NCI-H748 treated with DMSO at 0.1 percent for 48 hours (cell line): ENCODE measurements at regions not wholly inside any gene's neighbourhood (a gene's known extent, or its start where the extent isn't known, plus 50 kb on each side); places are given as distances from the start of the nearest gene placed in this dataset.
"Not testable (repeated sequence)": the region's sequence is repeated elsewhere in the genome, so short reads cannot be mapped to it uniquely, and the experiment has no call there.

ENCODE experiments used
- DNase-seq: peaks from one replicate; lab custom pipeline; 2025; lab: John Stamatoyannopoulos, UW

DNA sequence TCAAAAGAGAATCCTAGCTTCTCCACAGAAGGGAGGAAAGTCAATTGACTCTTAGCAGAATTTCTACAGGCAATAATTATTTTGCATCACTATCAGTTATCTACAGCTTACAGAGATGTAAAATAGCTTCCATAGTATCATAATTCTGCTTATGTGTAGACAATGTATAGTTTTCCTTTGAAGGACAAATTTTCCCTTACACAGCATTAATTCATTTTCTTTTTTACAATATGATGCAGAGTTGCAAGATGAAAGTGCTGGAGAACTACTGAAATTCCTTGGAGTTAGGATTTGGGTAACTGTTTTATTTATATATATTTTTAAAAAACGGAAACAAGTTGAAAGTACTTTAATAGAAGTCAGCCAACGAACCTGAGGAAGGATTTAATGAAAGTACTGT is 111.0 kb upstream of the CPHXL start:
- DNase-seq: no peak

DNA sequence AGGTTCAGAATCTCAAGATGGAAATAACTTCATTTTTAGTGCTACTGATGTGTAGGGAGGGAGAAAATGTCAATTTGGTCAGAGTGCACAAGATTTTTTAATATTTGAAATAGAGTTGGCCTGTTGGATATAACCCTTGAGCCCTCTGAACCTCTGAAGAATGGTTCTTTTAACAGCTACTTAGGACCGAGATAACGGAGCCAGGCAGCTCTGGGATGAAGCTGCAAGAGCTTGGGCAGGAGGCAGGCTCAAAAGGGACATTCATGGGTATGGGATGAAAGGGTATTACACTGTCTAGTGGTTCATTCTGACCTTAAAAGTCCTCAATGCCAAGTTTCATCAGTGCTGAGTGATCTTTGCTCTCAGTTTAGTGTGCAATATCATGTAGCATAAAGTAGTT is 111.4 kb upstream of the CPHXL start:
- DNase-seq: no peak

DNA sequence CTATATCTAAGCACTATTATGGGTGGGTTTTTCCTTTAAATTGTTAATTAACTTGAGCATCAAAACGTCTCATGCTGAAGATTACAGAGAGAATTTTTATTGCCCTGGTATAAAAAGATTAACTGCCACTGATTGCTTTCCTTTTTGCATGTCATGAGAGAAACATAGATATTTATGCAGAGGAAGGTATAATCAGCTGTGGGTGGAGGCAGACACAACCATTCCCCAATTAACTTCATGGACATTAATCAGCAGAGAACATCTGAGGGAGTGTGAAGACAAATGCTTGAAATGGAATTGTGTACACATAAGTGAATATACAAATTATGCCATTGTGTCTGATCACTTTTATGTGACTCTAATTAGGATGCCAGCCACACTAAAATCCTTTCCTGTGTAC is 115.2 kb upstream of the CPHXL start:
- DNase-seq: no peak

DNA sequence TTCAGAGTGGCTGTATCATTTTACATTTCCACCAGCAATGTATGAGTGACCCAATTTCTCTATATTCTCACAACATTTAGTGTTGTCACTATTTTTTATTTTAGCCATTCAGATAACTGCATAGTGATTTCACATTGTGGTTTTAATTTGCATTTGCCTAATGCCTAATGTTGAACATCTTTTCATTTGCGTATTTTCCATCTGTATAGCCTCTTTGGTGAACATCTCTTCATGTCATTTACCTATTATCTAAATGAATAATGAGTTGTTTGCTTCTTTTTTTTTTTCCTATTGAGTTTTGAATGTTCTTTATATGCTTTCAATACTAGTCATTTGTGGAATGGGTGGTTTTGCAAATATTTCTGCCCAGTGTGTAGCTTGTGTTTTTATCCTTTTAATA is 120.9 kb upstream of the CPHXL start:
- DNase-seq: no peak

DNA sequence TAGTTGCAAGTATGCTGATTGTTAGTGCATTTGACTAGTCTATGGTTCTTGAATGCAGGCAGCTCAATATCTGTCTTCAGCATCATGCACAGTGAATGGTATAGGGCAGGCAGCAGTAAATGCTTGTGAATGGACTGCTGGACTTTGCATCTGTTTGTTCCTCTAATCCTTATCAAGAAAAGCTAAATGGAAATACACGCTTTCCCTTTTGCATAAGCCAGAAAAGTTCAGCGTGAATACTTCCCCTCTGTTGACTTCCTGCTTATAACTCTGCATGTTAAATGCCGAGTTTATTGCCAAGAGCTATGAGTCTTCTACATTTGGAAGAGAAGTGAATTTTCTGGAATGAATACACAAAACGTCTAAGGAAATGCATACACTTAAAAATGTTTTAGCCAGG is 127.9 kb upstream of the CPHXL start:
- DNase-seq: no peak

DNA sequence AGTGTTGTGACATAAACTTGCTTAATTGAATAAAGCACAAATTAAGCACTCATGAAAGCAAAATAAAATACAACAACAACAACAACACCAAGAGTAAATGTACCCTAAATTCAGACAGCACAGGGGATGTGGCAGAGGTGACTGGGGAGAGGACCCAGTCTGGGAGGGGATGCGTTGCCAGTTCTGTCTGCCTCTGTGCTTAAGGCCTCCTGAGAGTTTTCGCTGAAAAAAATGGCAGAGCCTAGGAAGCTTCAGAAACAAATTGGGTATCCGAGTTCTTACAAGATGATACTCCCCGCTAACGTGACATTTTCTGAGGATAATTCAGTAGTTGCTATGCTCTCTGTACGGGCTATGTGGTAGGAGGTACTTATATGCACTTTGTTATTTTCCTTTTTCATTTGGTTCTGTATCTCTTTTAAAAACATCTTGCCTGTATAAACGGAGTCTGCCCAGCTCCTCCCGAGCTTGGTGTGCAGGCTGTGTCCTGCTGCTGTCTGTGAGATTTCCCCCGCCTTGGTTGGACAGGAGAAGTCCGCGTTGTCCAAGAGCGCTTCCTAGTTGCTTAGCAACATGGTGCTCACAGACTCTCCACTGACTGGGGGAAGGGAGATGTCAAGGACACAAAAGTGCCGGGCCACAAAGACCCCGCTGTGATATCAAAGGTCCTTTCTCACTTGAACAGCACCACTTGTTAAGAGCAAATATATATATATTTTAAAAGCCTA is 134.2 kb upstream of the CPHXL start:
- DNase-seq: peak; percentile 77

DNA sequence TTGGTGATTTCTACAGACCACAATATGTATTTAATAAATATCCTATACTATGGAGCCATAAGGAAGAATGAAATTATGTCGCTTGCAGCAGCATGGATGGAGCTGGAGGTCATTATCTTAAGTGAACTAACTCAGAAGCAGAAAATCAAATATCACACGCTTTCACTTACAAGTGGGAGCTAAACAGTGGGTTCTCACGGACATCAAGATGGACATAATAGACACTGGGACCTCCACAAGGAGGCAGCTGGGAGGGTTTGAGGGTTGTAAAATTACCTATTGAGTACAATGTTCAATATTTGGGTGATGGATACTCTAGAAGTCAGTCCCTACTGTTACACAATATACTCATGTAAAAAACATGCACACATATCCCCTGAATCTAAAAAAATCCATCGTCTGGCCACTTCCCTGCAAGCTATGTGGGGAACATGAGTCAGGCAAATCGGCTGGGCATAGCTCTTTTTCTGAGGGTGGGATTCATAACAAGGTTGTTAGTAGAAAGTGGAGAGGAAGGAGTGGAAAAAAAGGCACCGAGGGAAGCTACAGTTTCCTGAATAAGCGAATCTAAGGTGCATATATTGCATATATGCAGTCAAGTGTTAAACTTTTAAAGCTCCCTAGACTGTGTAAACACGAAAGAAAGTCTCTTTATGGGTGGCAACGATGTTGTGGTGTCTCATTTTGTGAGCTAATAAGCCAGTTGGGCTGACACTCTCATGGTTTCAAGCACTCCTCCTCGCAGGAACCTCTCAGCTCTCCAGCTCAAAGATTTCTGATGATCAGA is 135.2 kb upstream of the CPHXL start:
- no peak for DNase-seq

DNA sequence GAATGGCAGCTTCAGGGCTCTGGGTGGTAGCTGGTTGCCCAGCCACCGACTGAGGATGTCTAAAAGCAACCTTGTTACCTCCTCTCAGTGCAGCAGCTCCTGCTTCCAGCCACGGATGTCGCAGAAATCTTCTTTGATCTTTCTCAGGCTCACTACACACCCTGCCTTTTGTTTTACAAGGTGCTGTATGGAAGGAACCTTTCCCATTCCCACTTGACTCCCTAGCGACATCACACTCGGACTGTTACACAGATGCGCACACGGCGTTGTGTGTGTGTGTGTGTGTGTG is 135.8 kb upstream of the CPHXL start:
- DNase-seq: no peak

DNA sequence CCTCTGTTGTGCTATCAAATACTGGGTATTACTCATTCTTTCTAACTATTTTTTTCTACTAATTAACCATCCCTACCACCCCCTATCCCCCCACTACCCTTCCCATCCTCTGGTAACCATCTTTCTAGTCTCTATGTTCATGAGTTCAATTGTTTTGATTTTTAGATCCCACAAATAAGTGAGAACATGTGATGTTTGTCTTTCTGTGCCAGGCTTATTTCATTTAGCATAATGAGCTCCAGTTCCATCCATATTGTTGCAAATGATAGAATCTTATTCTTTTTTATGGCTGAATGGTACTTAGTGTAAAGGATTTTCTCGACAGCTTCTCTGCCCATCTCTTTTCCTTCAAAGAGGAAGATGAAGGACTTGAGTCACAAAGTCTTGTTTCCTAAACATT is 138.0 kb upstream of the CPHXL start:
- DNase-seq: no peak

DNA sequence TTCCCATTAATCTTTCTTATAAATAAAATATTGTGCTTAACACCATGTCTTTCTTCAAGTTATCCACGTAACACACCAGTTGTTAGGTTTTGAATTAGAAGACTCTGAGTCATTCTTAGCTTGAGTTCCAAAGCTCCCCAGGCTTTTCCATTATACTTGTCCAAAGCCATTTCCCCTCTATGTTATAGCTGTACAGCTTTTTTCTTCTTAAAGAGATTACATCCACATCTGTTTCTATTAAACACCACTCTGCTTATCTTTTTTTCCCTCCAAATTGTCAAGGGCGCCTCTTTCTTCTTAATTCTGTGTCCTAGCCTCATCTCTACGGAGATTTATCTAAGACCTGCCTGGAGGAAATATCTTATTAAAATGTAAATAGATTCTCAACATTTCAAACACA is 139.4 kb upstream of the CPHXL start:
- DNase-seq: no peak

DNA sequence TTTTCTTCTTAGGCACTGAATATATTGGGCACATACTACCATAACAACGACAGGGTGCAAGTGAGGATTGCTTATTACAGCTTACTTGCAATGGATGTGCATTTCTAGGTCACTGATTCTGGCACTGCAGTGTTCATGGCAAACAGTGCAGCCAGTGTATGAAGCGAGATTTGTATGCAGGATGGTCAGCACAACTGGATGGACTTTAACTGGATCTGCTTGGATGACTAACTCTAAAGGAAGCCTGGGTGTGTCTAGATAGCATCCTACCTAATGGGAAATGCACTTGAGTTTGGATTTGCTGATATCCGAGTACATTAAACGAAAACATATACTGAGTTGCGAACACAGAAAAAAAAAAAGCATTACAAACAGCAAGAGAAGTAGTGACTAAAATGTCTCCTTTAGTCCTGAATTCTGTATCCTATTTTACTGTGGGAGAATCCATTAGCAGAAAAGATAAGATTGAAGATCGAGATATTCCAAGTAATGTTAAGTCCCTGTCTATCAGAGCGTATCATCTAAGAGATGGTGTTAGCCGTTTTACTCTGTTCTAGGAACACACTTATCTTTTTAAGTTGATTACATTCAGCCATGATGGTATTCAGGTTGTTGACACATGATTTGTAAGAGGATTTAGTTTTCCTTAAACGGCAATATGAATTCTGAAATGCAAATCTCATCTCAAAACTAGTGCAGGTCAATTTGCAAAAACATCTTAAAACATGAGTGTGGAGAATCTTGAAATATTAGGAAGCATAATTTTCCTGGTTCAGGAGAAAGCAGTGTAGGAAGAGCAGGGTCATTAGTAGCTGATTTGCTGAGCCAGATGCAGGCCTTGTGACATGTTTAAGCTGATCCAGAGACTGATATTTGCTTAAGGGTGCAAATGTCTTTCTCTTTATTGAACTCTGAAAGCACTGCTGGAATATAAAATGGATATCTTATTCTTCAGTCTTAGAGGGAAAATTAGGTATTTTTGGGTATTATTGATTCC is 142.6 kb upstream of the CPHXL start:
- DNase-seq: no peak

DNA sequence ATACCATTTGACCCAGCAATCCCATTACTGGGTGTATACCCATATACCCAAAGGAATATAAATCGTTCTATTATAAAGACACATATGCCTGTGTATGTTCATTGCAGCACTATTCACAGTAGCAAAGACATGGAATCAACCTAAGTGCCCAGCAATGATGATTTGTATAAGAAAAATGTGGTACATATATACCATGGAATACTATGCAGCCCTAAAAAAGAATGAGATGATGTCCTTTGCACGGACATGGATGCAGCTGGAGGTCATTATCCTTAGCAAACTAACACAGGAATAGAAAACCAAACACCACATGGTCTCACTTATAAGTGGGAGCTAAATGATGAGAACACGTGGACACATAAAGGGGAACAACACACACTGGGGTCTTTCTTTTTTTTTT is 155.0 kb upstream of the CPHXL start:
- DNase-seq: not testable (repeated sequence)

DNA sequence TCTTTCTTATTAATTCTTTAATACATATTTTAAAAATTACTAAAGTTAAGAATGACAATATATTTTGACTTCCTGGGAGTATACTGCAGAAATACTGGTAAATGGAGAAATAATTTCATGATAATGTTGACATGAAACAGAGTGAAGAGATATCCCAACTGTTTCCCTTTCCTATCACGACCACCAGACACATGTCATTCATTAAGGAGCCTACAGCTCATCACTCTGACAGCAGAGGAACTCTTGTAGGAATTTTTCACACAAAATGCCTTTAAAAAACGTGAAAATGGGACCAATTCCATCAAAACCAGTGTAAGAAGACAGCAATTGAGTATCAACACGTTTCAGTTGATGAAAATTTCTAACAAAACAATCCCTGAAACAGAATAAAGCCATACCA is 172.9 kb upstream of the CPHXL start:
- DNase-seq: no peak

DNA sequence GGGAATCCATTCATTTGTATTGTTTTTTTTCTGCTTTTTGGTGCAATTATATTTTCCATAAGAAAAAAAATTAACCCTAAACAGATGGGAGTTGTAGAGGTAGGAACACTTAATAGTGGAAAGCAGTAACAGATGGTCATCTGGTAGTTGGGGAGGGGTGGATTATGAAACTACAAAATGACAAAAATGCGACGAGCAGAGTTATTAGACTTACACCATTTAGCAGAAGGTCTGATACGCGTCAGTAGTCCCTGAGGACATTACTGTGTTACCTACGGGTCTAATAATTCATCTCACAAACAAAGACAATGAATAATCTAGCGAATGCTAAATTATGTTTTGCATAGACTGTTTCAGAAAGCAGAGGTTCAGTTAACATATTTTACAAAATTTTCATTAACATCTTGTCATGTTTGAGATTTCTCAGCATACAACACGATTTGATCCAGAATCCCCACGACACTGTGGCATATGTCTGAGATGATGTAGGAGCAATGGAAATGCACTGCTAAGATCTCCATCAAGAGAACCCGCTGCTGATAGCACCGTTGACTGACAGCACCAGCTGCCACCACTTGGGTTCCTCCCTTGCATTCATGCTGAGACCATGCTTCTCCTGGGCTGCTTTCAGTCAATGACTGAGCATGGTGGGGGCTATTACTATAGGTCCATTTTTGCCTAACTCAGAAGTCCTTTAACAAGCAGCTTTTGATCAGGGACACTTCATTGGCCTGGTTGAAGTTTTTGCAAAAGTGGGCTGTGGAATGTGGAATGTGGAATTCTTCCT is 182.2 kb upstream of the CPHXL start:
- DNase-seq: no peak

DNA sequence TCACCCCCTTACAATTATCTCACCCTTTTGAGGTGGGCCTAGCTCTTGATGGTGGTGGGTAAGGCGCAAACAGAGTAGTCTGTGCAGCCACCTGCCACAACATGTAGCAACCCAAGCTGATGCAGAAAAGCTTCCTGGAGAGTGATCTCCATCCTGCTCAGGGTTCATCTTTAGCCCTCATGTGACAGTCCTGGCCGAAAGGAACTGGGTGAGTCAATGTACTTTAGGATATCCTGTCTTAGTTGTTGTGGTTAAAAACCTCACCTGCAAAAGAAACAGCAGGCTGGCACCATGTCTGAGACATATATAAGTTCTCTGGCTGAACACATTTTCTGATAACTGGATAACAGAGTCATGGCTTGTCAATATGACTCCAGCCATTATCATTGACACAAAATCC is 183.5 kb upstream of the CPHXL start:
- DNase-seq: no peak

DNA sequence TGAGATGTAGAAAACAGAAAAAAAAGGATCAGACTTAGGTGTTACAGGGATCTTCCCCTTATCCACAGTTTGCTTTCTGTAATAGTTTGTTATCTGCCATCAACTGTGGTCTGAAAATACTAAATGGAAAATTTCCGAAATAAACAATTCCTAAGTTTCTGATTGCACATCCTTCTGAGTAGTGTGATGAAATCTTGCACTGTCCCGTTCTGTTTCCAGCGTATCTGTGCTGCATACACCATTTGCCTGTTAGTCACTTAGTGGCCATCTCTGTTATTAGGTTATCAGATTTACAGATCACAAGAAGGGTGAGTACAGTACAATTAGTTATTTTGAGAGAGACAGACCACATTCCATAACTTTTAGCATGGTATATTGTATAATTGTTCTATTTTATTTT is 185.6 kb upstream of the CPHXL start:
- DNase-seq: no peak

DNA sequence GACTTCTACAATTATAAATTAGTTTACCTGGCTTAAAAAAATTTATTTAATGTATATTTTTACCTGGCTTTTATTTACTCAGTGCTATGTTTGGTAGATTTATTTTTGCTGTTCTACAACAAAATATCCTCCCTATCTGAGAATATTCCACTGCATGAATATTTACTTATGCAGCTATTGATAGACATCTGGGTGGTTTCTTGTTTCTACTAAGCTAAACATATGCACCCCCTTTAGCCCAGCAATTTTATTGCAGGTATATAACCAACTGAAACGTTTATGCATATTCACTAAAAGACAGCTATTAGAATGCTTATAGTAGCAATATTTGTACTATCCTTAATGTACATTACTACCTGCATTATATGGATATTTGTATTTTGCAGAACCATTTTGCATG is 187.7 kb upstream of the CPHXL start:
- DNase-seq: no peak

DNA sequence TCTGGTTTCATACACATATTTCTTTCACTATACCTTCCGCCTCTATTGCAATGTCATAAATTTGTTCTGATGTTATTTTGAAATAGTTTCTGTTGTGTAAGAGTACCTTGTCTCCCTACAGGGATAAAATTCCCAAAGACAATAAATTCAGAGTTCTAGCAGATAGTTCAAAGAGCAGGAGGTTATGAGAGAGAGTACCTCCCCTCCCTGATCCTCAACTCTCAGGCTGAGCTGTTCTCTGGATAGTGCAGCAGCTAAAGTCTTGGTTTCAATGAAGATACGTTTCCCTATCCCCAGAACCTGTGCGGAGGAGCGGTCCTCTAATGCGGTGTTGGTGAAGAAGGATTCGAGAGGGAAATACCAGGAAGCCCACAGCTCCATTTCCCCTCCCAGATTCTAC is 190.2 kb upstream of the CPHXL start:
- no peak for DNase-seq

DNA sequence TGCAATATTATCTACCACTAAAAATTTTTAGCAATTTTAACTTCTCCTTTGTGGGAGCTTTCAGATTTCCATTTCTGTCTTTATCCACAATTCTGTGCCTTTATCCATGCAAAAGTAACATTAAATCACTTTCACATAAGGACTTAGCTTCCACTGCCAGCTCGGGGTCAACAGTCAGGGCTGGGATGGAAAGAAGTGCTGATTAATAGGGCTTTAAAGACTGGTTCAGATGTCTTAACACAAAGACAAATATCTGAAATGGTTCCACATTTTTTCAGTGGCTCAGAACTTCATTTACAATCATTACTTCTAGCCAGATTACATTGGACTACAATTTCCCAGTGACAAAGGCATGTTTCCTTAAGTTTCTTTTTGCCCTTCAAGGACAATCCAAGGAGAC is 191.8 kb upstream of the CPHXL start:
- DNase-seq: no peak

DNA sequence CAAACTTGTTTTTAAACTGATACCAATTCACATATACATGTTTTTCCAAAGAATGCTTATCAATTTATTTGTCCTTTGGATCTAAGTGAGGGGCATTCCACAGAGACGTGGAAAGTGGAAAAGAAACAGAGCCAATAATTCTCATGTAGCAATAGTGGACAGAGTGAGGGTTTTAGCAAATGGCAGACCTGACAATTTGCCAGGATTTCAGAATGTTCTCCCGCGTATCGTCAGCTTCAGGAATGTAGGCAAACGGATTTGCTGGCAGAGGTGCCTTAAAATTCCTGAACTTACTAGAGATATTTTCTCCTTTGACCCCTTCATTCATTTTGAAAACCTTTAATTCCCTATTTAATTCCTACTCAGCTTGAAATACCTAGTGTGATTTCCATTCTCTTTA is 193.4 kb upstream of the CPHXL start:
- DNase-seq: no peak

DNA sequence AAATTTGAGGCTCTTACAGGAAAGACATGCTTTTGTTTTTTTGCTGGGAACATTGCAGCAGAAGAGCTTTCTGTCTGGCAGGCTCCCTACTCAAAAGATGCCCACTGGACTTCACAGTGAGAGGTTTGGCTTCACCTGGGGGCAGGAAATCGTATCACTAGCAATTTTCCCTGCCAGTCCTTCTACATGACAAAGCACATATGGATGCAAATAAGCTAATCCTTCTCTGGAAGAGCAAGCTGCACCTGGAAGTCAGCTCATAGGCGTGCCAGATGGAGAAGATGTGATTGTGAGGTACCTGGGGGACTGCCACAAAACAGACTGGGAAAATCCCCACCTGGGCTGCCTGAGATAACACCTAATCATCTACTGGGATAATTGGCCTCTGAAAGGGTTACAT is 195.0 kb upstream of the CPHXL start:
- DNase-seq: peak; percentile 30

DNA sequence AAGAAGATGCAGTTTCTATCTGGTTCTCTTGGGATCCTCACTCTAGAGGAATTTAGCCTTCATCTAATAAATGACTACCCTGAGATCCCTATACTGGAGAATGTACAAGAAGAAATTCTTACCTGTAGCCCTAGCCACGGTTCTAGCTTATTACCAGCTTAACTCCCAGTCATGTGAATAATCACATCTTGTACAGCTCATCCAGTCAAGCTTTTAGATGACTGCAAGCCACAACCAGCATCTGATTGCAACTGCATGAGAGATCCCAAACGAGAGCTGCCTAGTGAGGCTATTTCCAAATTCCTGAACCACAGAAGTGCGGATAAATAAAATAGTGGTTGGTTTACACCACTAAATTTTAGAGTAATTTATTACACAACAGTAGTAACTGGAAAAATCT is 196.0 kb upstream of the CPHXL start:
- DNase-seq: no peak
